GM19023 (cell line): ENCODE measurements at regions not wholly inside any gene's neighbourhood (a gene's known extent, or its start where the extent isn't known, plus 50 kb on each side); places are given as distances from the start of the nearest gene placed in this dataset.
"Not testable (repeated sequence)": the region's sequence is repeated elsewhere in the genome, so short reads cannot be mapped to it uniquely, and the experiment has no call there.

ENCODE experiments used
- ATAC-seq: cut with Tn5 transposase; IDR thresholded peaks from one replicate; pipeline ENCODE4 v1.9.1; 2021; ENCODE audit warnings: mild to moderate bottlenecking, moderate library complexity; ENCODE audit not compliant: unreplicated experiment

- ATAC-seq: not testable (repeated sequence)
These were observed 559.0 kb downstream of the CD109 start for GRCh38 chr6:74255007-74255406.

DNA sequence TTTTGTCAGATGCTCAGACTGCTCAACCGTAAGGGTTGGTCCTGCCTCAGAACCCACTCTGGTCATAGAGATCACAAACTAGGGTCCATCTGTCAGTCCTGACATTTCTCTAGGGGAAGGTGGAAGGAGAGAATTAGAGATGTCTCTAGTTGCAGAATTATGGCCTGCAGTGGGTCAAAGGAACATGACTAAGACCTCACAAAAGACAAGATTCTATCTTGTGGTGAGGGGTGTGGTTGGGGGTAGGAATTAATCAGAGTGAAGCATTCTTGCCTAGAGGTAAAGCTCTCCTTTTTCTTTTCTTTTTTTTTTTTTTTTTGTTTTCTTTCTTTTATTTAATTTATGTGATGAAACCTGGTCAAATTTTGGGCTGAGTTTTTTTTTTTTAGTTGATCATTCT is 558.1 kb downstream of the CD109 start:
- not testable (repeated sequence) for ATAC-seq

DNA sequence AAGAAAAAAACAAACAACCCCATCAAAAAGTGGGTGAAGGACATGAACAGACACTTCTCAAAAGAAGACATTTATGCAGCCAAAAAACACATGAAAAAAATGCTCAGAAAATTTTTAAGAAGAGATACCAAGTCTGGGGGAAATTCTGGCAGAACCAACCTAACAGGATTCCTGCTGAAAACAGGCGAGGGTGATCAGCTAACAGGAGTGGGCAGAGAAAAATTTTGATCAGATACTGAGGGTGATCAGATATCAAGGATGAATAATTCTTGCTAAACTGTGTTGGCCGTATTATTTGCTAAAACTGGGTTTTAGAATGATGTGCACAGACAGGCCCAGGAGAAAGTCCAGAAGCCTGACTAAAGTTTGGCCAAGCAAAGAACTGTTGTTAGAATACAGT is 557.3 kb downstream of the CD109 start:
- ATAC-seq: no peak

DNA sequence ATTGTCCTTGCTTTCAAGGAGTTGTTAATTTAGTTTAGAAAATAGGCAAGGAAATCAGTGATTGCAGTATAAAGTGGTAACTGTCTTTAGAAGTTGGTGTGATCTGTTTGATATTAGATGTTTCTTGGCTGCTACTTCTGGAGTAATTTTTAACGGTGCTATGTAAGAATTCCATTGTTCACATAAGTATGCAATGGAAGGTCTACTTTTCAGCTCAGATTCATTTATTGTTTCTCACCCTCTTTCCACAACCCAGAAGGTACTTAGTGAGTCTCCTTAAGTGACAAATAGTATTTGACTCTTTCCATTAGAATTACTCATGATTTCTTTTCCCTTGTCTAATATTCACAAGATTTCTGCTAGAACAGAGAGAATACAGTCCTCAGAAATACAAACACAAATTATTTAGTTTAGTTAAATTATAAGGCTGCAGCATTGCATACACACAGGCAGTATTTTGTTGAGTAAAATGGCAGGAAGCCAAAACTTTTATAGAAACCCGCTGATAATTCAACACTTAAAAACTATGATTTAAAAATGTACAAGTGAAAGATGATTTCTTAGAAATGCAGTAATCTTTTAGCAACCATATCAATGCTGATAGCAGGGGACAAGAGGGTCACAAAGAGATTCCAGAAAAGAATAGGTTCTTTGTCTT is 554.3 kb downstream of the CD109 start:
- ATAC-seq: no peak

GRCh38 chr6:74249658-74250057 is 553.7 kb downstream of the CD109 start:
- ATAC-seq: no peak

GRCh38 chr6:74248966-74249365 is 553.0 kb downstream of the CD109 start:
- no peak for ATAC-seq

DNA sequence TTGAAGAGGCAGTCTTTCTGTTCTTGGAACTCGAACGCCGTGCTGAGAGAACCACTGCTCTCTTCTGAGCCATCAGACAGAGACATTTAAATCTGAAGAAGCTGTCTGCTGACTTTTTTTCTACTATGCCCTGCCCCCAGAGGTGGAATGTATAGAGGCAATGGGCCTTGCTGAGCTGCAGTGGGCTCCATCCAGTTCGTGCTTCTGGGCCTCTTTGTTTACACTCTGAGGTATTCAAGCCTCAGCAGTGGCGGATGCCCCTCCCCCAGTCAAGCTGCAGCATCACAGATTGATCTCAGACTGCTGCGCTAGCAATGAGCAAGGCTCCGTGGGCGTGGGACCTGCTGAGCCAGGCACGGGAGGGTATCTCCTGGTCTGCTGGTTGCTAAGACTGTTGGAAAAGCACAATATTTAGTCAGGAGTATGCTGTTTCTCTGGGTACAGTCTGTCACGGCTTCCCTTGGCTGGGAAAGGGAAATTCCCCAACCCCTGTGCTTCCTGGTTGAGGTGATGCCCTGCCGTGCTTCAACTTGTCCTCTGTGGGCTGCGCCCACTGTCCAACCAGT is 526.8 kb downstream of the CD109 start:
- ATAC-seq: no peak

DNA sequence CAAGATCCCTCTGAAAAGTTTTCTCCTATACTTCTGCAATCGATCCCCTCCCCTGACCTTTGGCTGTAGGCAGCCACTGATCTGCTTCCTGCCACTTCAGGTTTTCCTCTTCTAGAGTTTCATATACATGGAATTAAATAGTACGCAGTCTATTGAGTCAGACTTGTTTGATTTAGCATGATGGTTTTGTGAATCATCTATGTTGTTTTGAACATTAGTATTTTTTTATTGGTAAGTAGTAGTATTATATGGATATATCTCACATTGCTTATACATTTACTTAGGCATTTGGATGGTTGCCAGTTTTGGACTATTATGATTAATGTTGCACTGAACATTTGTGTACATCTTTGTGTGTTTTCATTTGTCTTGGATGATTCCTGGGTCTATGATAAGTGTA is 518.0 kb downstream of the CD109 start:
- no peak for ATAC-seq

DNA sequence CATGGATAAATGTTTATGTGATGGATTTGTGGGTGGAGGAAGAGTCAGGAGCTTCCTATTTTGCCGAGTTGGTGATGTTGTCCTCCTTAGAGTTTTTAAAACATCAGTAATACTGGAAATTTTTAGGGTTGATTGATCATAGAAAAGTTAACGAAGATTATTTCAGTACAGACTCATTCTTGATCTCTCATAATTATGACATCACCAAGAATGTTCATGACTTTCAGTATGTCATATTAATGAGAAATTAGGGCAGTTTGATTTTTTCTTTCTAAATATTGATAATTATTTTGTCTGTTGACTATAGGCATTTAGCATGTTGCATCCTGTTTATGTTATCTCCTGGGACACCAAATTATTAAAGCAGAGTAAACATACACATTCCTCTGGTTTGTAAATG is 512.2 kb downstream of the CD109 start:
- ATAC-seq: no peak

- no peak for ATAC-seq
These were observed 503.4 kb downstream of the CD109 start for GRCh38 chr6:74199215-74199915.

DNA sequence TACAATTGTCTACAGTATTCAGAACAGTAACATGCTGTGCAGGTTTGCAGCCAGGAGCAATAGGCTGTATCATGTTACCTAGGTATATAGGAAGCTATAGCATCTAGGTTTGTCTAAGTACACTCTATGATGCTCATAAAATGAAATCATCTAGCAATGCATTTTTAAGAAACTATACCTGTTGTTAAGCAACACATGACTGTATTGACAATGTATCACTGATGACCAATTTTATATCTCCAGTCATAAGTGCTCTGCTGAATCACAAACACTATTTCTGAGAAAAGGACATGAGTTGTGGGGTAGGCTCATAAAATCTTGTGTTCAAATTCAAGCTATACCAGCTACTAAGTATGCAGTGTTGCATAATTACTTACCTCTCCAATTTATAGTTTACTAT is 501.3 kb downstream of the CD109 start:
- ATAC-seq: no peak

DNA sequence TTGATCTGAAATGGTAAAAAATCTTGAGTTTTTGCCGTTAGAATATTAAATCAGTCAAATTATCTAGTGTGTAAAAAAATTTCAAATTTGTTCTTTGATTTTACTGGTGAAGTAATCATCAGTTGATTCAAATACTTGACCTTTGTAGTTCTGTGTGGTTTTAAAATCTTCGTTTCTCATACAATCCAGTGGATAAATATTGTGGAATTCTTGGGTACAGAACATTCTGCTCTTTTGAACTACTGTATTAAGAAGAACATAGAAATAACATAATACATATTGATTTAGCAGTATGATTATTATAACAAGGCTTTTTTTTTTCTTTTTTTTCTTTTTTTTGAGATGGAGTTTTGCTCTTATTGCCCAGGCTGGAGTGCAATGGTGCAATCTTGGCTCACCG is 491.8 kb downstream of the CD109 start:
- ATAC-seq: no peak

GRCh38 chr6:74182992-74183391 is 487.0 kb downstream of the CD109 start:
- ATAC-seq: no peak

- ATAC-seq: no peak
These were observed 485.5 kb downstream of the CD109 start for GRCh38 chr6:74181471-74181870.

- ATAC-seq: no peak
These were observed 481.5 kb downstream of the CD109 start for GRCh38 chr6:74177506-74177905.

DNA sequence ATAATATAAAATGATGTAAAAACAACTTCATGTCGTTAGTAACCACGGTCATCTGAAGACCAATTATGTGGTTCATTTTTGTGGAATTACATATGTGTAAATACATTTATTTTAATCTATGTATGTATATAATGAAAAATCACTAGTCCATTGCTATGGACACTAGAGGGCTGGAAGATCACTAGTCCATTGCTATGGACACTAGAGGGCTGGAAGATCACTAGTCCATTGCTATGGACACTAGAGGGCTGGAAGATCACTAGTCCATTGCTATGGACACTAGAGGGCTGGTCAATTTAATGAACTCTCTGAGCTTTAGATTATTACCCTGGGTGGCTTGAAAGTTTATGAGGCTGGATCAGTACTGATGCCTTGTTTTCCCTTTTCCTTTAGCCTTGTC is 474.5 kb downstream of the CD109 start:
- ATAC-seq: not testable (repeated sequence)

DNA sequence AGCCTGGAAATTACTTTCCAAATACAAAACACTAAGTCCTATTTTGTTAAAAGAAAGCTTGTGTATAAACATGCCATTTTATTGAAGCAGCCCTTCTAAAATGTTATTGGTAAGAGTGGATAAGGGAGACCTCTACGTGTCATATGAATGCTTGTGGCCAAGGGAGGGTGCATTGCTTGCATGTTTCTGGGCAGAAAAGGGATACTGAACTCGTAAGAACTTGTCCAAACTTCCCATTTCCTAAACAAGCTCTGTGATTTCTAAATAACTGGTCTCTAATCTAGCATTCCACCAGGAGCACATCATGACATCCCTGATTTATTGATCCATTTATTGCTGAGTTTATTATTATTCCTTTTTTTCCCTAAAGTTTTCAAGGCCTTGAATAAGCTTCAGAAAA is 474.1 kb downstream of the CD109 start:
- no peak for ATAC-seq

DNA sequence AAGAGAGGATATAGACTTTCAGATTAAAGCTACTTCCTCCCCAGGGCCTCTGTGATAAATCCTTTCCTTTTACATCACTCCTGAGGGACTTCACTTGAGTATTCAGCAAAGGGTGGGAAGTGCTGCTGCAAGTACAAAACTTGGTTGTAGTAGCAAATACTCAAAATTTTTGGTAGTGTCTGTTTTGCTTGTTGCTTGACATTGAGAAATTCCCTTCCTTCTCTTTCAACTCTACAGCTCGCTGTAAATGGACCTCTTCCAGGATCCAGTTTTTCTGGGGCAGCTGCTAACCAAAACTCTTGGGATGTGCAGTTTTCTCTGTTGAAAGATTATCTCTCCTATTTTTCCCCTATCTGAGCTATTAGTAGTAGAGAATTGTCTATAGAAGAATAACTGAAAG is 472.0 kb downstream of the CD109 start:
- ATAC-seq: no peak

DNA sequence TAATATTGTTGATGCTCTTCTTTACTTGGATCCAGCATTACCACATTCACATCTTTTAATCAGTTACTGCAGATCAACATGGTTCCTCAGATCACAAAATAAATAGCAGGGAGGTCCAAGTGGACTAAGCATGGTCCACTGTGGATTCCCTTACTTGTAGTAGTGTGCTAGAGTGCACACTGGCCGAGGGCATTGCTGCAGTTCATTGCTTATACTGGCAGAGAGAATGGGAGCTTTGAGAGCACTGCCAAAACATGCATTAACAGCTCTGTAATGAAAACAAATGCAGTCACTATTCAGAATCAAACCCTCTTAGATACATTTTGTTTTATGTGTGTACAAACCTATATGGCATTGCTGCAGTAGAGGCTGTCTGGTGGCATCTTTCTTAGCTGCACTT is 471.5 kb downstream of the CD109 start:
- ATAC-seq: no peak

DNA sequence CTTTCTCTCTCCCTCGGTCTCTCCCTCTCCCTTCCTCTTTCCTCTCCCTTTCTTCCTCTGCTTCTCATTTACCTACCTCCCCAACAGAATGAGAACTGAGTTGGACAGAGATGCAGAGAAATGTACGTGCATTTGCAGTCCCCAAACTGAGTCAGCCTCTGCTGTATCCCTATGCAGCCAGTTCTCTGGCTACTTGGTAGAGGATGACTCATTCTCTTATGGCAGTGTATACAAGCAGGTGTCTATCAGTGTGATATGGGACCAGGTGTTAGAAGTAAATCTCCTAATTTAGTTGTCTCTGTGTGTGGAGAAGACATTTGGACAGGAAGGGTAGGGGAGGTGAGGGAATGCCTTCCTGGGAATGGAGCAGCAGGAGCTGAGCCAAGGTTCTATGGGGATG is 470.8 kb downstream of the CD109 start:
- no peak for ATAC-seq

- ATAC-seq: no peak
These were observed 465.4 kb downstream of the CD109 start for GRCh38 chr6:74161380-74161779.

DNA sequence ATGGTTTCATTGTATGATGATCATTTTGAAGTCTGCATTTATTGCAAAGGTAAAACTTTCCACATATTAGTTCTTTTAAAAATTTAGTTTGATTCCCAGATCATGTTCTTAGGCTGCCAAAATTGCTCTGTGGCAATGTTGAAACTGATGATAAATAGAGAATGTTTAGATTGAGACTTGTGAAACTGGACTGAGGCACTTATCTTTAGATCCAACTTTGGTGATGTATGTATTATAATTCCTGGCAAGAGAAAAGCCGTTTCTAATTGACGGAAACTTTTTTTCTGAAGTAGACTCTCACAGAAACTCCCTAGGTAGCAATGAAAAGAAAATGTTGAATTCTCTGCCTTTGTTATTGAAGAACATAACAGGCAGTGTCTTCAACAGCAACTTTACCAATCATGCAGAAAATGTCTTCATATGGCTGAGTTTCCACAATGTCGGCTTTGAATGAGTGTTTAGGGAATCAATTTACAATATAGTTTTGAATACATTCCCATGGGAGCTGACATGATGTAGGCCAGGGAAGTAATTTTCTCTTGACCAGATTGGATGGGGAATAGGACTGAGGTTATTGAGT is 456.2 kb downstream of the CD109 start:
- ATAC-seq: no peak
